H7 (cell line): ENCODE measurements at regions not wholly inside any gene's neighbourhood (a gene's known extent, or its start where the extent isn't known, plus 50 kb on each side); places are given as distances from the start of the nearest gene placed in this dataset.
A peak's percentile ranks its signal among the peaks of the same experiment; 100 is the strongest.

Experiments used
- DNase-seq: peaks from one replicate; pipeline ENCODE4 v3.0.0; 2012
- H3K27me3 ChIP-seq: 2 replicates; pipeline ENCODE4 v1.6.0; 2011; ENCODE audit warnings: mild to moderate bottlenecking, low read length; ENCODE audit not compliant: control insufficient read depth, insufficient read depth
- H3K36me3 ChIP-seq: replicated peaks from 2 replicates; pipeline ENCODE4 v1.5.1; 2011; ENCODE audit warnings: low read length; ENCODE audit not compliant: control insufficient read depth, insufficient read depth
- H3K4me3 ChIP-seq: 2 replicates; pipeline ENCODE4 v1.5.1; 2011; ENCODE audit warnings: low read depth, mild to moderate bottlenecking, control low read depth, low read length, moderate library complexity; ENCODE audit not compliant: insufficient read depth

GRCh38 chrX:63993936-63994335 lies 208.9 kb upstream of the ARHGEF9 start:
- DNase-seq = no peak
- H3K27me3 ChIP-seq = no peaks in the 10 kb centered on the region
- H3K36me3 ChIP-seq = no peaks in the 10 kb centered on the region
- H3K4me3 ChIP-seq = no peak overlapping the region

- no peaks in the 10 kb centered on the region for H3K36me3 ChIP-seq
- no peak for DNase-seq
- H3K27me3 ChIP-seq = no peaks in the 10 kb centered on the region
- no peak overlapping the region for H3K4me3 ChIP-seq
Measured at GRCh38 chrX:63985906-63986305, 200.9 kb upstream of the ARHGEF9 start.

GRCh38 chrX:63979480-63979879 lies 194.5 kb upstream of the ARHGEF9 start:
- no peak for DNase-seq
- Histone ChIP-seq H3K27me3 (no peaks in the 10 kb centered on the region), H3K36me3 (no peaks in the 10 kb centered on the region), H3K4me3 (no peak overlapping the region)

GRCh38 chrX:63967551-63967950 lies 182.5 kb upstream of the ARHGEF9 start:
- no peak for DNase-seq
- no peaks in the 10 kb centered on the region for H3K36me3 ChIP-seq
- H3K4me3 ChIP-seq = no peak overlapping the region
- H3K27me3 ChIP-seq = no peaks in the 10 kb centered on the region

GRCh38 chrX:63963095-63963784 lies 178.2 kb upstream of the ARHGEF9 start:
- Histone ChIP-seq H3K36me3 (no peaks in the 10 kb centered on the region), H3K4me3 (no peak overlapping the region), H3K27me3 (no peaks in the 10 kb centered on the region)
- no peak for DNase-seq

GRCh38 chrX:63961964-63962363 lies 176.9 kb upstream of the ARHGEF9 start:
- Histone ChIP-seq H3K36me3 (no peaks in the 10 kb centered on the region), H3K27me3 (no peaks in the 10 kb centered on the region), H3K4me3 (no peak overlapping the region)
- DNase-seq = no peak

DNA sequence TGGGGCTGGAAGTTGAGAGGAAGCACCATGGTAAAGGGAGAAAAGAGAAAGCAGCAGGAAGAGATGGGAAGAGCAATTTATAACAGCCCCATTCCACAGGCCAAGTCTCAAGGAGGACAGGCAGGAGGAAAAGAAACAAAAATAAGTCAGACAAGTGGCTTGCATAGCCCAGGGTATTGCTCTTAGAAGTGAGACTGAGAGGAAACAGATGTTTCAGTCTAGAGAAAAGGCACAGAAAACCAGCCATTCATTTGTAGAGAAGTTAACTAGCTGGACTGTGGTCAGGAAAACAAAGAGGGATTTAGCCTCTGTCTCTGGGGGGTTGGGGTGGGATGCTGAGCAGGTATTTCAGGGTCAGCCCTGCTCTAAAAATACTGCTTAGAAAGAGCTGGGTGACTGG lies 175.0 kb upstream of the ARHGEF9 start:
- DNase-seq = no peak
- Histone ChIP-seq H3K36me3 (no peaks in the 10 kb centered on the region), H3K27me3 (no peaks in the 10 kb centered on the region), H3K4me3 (no peak overlapping the region)

DNA sequence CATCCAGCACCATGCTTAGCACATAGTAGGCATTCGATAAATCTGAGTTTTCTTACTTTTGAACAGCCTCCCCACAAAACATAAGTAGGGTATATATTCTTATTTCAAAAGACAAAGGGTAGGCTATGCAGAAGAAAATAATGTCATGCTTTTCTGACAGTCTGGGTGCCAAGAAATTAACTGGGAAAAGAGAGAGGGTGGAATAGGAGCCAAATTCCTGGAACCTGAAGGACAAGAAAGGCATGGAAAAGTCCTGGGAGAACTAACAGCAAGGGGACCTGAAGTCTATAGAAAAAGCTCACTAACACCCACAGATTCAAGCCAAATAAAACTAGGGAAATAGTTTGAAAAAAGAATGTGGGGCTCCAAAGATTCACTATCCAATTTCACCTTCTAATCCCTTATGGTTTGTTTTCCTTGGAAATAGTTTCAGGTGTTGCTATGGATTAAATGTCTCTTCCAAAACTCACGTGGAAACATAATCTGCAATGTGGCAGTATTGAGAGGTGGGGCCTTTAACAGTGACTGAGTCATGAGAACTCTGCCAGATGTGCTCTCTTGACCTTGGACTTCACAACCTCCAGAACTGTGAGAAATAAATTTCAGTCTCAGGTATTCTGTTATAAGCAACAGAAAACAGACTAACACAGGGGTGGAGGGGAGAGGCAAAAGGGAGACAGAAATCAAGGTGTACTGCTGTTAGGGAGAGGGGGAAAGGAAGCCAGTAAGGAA lies 173.3 kb upstream of the ARHGEF9 start:
- DNase-seq = no peak
- Histone ChIP-seq H3K36me3 (no peaks in the 10 kb centered on the region), H3K27me3 (no peaks in the 10 kb centered on the region), H3K4me3 (no peak overlapping the region)

GRCh38 chrX:63935835-63936234 lies 150.8 kb upstream of the ARHGEF9 start:
- Histone ChIP-seq H3K27me3 (no peaks in the 10 kb centered on the region), H3K4me3 (no peak overlapping the region), H3K36me3 (no peaks in the 10 kb centered on the region)
- DNase-seq = no peak

- DNase-seq = peak; percentile 3
Measured at GRCh38 chrX:63934791-63935190, 149.8 kb upstream of the ARHGEF9 start.

GRCh38 chrX:63934160-63934559 lies 149.1 kb upstream of the ARHGEF9 start:
- H3K27me3 ChIP-seq = no peaks in the 10 kb centered on the region
- no peaks in the 10 kb centered on the region for H3K36me3 ChIP-seq
- H3K4me3 ChIP-seq = no peak overlapping the region
- no peak for DNase-seq

More at GRCh38 chrX:63934791-63935190, 149.8 kb upstream of the ARHGEF9 start:
- Histone ChIP-seq H3K4me3 (no peak overlapping the region), H3K27me3 (no peaks in the 10 kb centered on the region), H3K36me3 (no peaks in the 10 kb centered on the region)

GRCh38 chrX:63932907-63933306 lies 147.9 kb upstream of the ARHGEF9 start:
- Histone ChIP-seq H3K4me3 (no peak overlapping the region), H3K27me3 (no peaks in the 10 kb centered on the region), H3K36me3 (no peaks in the 10 kb centered on the region)
- no peak for DNase-seq

DNA sequence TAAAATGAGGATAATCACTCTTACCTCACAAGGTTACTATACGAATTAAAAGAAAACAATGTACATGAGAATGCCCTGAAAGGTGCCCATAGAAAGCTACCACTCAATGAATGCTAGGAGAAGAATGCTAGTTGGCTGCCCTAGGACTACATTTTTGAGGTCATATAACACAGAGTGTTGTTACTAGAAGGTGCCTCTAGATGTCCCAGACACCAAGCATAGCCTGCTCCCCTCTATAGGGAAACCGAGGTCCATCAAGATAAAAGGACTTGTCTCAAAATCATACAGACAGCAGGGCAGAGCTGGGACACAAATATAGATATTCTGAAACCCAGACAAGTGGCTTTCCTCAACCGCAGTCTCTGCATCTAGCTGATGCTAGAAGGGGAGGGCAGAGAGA lies 147.0 kb upstream of the ARHGEF9 start:
- Histone ChIP-seq H3K27me3 (no peaks in the 10 kb centered on the region), H3K36me3 (no peaks in the 10 kb centered on the region), H3K4me3 (no peak overlapping the region)
- DNase-seq = no peak

DNA sequence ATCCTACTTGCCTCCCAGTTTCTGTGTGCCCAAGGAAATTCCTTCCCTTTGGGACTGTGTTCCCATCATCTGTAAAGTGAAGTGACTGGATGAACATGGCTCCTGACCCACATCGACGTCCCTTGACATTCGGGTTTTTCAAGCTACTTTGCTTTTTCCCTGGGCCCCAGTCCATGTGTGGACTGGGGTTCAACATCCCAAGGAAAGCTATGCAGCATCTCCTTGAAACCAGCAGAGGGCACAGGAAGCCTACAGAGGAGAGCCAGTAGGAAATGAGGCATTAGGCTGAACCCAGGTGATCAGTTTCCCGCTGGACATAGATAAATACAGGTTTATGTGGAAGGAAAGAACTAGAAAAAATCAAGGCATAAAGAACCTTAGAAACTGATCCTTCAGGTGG lies 145.1 kb upstream of the ARHGEF9 start:
- DNase-seq = peak; percentile 33
- H3K27me3 ChIP-seq = no peaks in the 10 kb centered on the region
- H3K4me3 ChIP-seq = no peak overlapping the region
- H3K36me3 ChIP-seq = no peaks in the 10 kb centered on the region

DNA sequence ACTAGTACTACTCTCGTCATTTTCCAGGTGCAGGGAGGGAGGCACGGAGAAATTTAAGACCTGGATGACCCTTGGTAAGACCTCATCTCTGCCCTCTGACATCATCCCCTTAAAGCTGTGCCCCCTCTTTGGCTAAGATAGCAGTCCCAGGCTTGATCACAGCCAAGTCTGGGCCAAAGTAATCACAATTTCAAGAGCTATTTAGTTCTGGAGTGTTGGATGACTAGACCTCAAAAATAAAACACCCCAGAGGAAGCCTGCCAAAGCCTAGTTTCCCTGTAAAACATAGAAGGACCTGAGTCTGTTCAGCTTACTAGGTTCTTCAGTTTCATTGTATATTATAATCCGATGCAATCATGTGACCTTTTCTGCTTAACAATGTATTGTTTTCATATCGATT lies 144.6 kb upstream of the ARHGEF9 start:
- DNase-seq = no peak
- Histone ChIP-seq H3K27me3 (no peaks in the 10 kb centered on the region), H3K4me3 (no peak overlapping the region), H3K36me3 (no peaks in the 10 kb centered on the region)
